HG03432 (cell line): ENCODE measurements at regions not wholly inside any gene's neighbourhood (a gene's known extent, or its start where the extent isn't known, plus 50 kb on each side); places are given as distances from the start of the nearest gene placed in this dataset.

Experiments used
- ATAC-seq: cut with Tn5 transposase; IDR thresholded peaks from one replicate; pipeline ENCODE4 v1.9.1; 2021; ENCODE audit warnings: mild to moderate bottlenecking, moderate library complexity; ENCODE audit not compliant: unreplicated experiment

- ATAC-seq: no peak
Observed at GRCh38 chr20:60906555-60906954, 345.5 kb upstream of the CDH4 start.

- no peak for ATAC-seq
Observed at GRCh38 chr20:60913298-60913697, 338.8 kb upstream of the CDH4 start.

- ATAC-seq: no peak
Observed at GRCh38 chr20:60921022-60921622, 330.9 kb upstream of the CDH4 start.

- ATAC-seq: no peak
Observed at GRCh38 chr20:60926831-60927230, 325.2 kb upstream of the CDH4 start.

- ATAC-seq: no peak
Observed at GRCh38 chr20:60928341-60928740, 323.7 kb upstream of the CDH4 start.

GRCh38 chr20:60930023-60930790, 321.9 kb upstream of the CDH4 start:
- ATAC-seq: no peak

- no peak for ATAC-seq
Observed at GRCh38 chr20:60931696-60932095, 320.4 kb upstream of the CDH4 start.

- no peak for ATAC-seq
Observed at GRCh38 chr20:60934724-60935123, 317.3 kb upstream of the CDH4 start.

- ATAC-seq: no peak
Observed at GRCh38 chr20:60935971-60936370, 316.1 kb upstream of the CDH4 start.

GRCh38 chr20:60937585-60937984, 314.5 kb upstream of the CDH4 start:
- ATAC-seq: no peak

- no peak for ATAC-seq
Observed at GRCh38 chr20:60941379-60941778, 310.7 kb upstream of the CDH4 start.

- no peak for ATAC-seq
Observed at GRCh38 chr20:60947819-60948218, 304.2 kb upstream of the CDH4 start.

GRCh38 chr20:60948224-60948623, 303.8 kb upstream of the CDH4 start:
- no peak for ATAC-seq

GRCh38 chr20:60950561-60950960, 301.5 kb upstream of the CDH4 start:
- ATAC-seq: no peak

GRCh38 chr20:60950974-60951373, 301.1 kb upstream of the CDH4 start:
- no peak for ATAC-seq

- ATAC-seq: no peak
Observed at GRCh38 chr20:60952861-60953260, 299.2 kb upstream of the CDH4 start.

GRCh38 chr20:60953321-60953720, 298.7 kb upstream of the CDH4 start:
- no peak for ATAC-seq

GRCh38 chr20:60955706-60956105, 296.4 kb upstream of the CDH4 start:
- ATAC-seq: no peak

- no peak for ATAC-seq
Observed at GRCh38 chr20:60956194-60956593, 295.9 kb upstream of the CDH4 start.

- ATAC-seq: no peak
Observed at GRCh38 chr20:60957621-60958020, 294.4 kb upstream of the CDH4 start.

GRCh38 chr20:60959971-60960370, 292.1 kb upstream of the CDH4 start:
- no peak for ATAC-seq

GRCh38 chr20:60960500-60960899, 291.6 kb upstream of the CDH4 start:
- no peak for ATAC-seq

GRCh38 chr20:60961551-60961950, 290.5 kb upstream of the CDH4 start:
- no peak for ATAC-seq
